IPS-NIHi11 (cell line): ENCODE measurements at regions not wholly inside any gene's neighbourhood (a gene's known extent, or its start where the extent isn't known, plus 50 kb on each side); places are given as distances from the start of the nearest gene placed in this dataset.
A peak's percentile ranks its signal among the peaks of the same experiment; 100 is the strongest.

Experiments used
- DNase-seq: peaks from one replicate; pipeline ENCODE4 v3.0.0; 2012; ENCODE audit warnings: mixed read lengths, low spot score

- no peak for DNase-seq
Observed at GRCh38 chr7:112882991-112883390, 92.8 kb upstream of the TMEM168 start.

GRCh38 chr7:112882511-112882910 lies 92.3 kb upstream of the TMEM168 start:
- DNase-seq: no peak

GRCh38 chr7:112882022-112882421 lies 91.8 kb upstream of the TMEM168 start:
- no peak for DNase-seq

GRCh38 chr7:112880818-112881418 lies 90.7 kb upstream of the TMEM168 start:
- DNase-seq: no peak

- DNase-seq: no peak
Observed at GRCh38 chr7:112877691-112878460, 87.7 kb upstream of the TMEM168 start.

GRCh38 chr7:112876877-112877276 lies 86.7 kb upstream of the TMEM168 start:
- no peak for DNase-seq

GRCh38 chr7:112874909-112875308 lies 84.7 kb upstream of the TMEM168 start:
- no peak for DNase-seq

GRCh38 chr7:112873831-112874553 lies 83.8 kb upstream of the TMEM168 start:
- DNase-seq: no peak

- DNase-seq: peak; percentile 87
Observed at GRCh38 chr7:112869111-112869774, 79.0 kb upstream of the TMEM168 start.

GRCh38 chr7:112868609-112869008 lies 78.4 kb upstream of the TMEM168 start:
- DNase-seq: no peak

- no peak for DNase-seq
Observed at GRCh38 chr7:112866424-112866823, 76.2 kb upstream of the TMEM168 start.

GRCh38 chr7:112864380-112864779 lies 74.2 kb upstream of the TMEM168 start:
- no peak for DNase-seq

- DNase-seq: no peak
Observed at GRCh38 chr7:112858838-112859237, 68.6 kb upstream of the TMEM168 start.

- no peak for DNase-seq
Observed at GRCh38 chr7:112855227-112855626, 65.0 kb upstream of the TMEM168 start.

GRCh38 chr7:112854169-112854568 lies 64.0 kb upstream of the TMEM168 start:
- no peak for DNase-seq

- no peak for DNase-seq
Observed at GRCh38 chr7:112853422-112853821, 63.2 kb upstream of the TMEM168 start.

- no peak for DNase-seq
Observed at GRCh38 chr7:112843151-112843550, 53.0 kb upstream of the TMEM168 start.
